GM10847 (cell line): ENCODE measurements at regions not wholly inside any gene's neighbourhood (a gene's known extent, or its start where the extent isn't known, plus 50 kb on each side); places are given as distances from the start of the nearest gene placed in this dataset.

Experiments used
- POLR2A ChIP-seq: IDR thresholded peaks from 2 replicates; pipeline ENCODE4 v1.6.1; 2011; ENCODE audit not compliant: insufficient read length; ENCODE audit errors: extremely low read depth

GRCh38 chr2:118718921-118719320 is 128.5 kb downstream of the EN1 start:
- no peak for TF ChIP-seq POLR2A

- no peak for TF ChIP-seq POLR2A
Measured at GRCh38 chr2:118716102-118716501, 131.3 kb downstream of the EN1 start.

- TF ChIP-seq POLR2A: no peak
Measured at GRCh38 chr2:118714118-118714517, 133.3 kb downstream of the EN1 start.

- no peak for TF ChIP-seq POLR2A
Measured at GRCh38 chr2:118711603-118712002, 135.8 kb downstream of the EN1 start.

GRCh38 chr2:118710481-118710880 is 137.0 kb downstream of the EN1 start:
- TF ChIP-seq POLR2A: no peak

GRCh38 chr2:118709786-118710185 is 137.7 kb downstream of the EN1 start:
- TF ChIP-seq POLR2A: no peak

GRCh38 chr2:118706844-118707243 is 140.6 kb downstream of the EN1 start:
- TF ChIP-seq POLR2A: no peak

- no peak for TF ChIP-seq POLR2A
Measured at GRCh38 chr2:118706371-118706770, 141.1 kb downstream of the EN1 start.

- no peak for TF ChIP-seq POLR2A
Measured at GRCh38 chr2:118705032-118705431, 142.4 kb downstream of the EN1 start.

GRCh38 chr2:118699447-118700175 is 147.8 kb downstream of the EN1 start:
- no peak for TF ChIP-seq POLR2A

- no peak for TF ChIP-seq POLR2A
Measured at GRCh38 chr2:118698564-118698963, 148.9 kb downstream of the EN1 start.

- no peak for TF ChIP-seq POLR2A
Measured at GRCh38 chr2:118697781-118698180, 149.7 kb downstream of the EN1 start.

- TF ChIP-seq POLR2A: no peak
Measured at GRCh38 chr2:118696786-118697465, 150.5 kb downstream of the EN1 start.

GRCh38 chr2:118693287-118693822 is 154.1 kb downstream of the EN1 start:
- no peak for TF ChIP-seq POLR2A

- no peak for TF ChIP-seq POLR2A
Measured at GRCh38 chr2:118689874-118690273, 157.6 kb downstream of the EN1 start.

- no peak for TF ChIP-seq POLR2A
Measured at GRCh38 chr2:118689456-118689855, 158.0 kb downstream of the EN1 start.
